ENCODE measurements at regions not wholly inside any gene's neighbourhood (a gene's known extent, or its start where the extent isn't known, plus 50 kb on each side); places are given as distances from the start of the nearest gene placed in this dataset.

- TF ChIP-seq, protein P1, sequence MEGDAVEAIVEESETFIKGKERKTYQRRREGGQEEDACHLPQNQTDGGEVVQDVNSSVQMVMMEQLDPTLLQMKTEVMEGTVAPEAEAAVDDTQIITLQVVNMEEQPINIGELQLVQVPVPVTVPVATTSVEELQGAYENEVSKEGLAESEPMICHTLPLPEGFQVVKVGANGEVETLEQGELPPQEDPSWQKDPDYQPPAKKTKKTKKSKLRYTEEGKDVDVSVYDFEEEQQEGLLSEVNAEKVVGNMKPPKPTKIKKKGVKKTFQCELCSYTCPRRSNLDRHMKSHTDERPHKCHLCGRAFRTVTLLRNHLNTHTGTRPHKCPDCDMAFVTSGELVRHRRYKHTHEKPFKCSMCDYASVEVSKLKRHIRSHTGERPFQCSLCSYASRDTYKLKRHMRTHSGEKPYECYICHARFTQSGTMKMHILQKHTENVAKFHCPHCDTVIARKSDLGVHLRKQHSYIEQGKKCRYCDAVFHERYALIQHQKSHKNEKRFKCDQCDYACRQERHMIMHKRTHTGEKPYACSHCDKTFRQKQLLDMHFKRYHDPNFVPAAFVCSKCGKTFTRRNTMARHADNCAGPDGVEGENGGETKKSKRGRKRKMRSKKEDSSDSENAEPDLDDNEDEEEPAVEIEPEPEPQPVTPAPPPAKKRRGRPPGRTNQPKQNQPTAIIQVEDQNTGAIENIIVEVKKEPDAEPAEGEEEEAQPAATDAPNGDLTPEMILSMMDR (conservative IDR thresholded peaks at IDR 0.05; ENCODE audit: low read length) = no peak
- TF ChIP-seq EZH2phosphoT487 (IDR thresholded peaks at IDR 0.05; ENCODE audit: borderline replicate concordance) = no peak
Observed at GRCh38 chr18:30465096-30465495, 577.4 kb downstream of the DSC3 start.
